HCT116 (cell line): ENCODE measurements at regions not wholly inside any gene's neighbourhood (a gene's known extent, or its start where the extent isn't known, plus 50 kb on each side); places are given as distances from the start of the nearest gene placed in this dataset.

ENCODE experiments used
- ATAC-seq: fragments of 200-7000 bp; cut with Tn5 transposase; 2 replicates; pipeline ENCODE4 v1.9.1; 2020; ENCODE audit warnings: mild to moderate bottlenecking, moderate library complexity
- BruUV-seq: library from RNA; stranded (reverse); fragments of 400-500 nt; replicated peaks from 2 replicates; lab custom pipeline; 2021; lab: Mats Ljungman, UMichigan
- CTCF ChIA-PET: fragments of 300-600 bp; sonication (Branson Sonifier 250); formaldehyde crosslinking; loops from one replicate; lab custom pipeline; 2021; ENCODE audit warnings: antibody characterized with exemption; lab: Charles Lee
- POLR2A ChIA-PET: fragments of 300-600, 350-600 bp; sonication (Branson Sonifier 250); formaldehyde crosslinking; loops from one replicate; lab custom pipeline; 2021; ENCODE audit warnings: antibody characterized with exemption; lab: Charles Lee
- RAD21 ChIA-PET, 2 experiments: fragments of 300-600 bp; sonication (Branson Sonifier 250); formaldehyde crosslinking; loops; one replicate each; lab custom pipeline; 2023; ENCODE audit warnings: low total read pairs in 2 of 2; ENCODE audit not compliant: uncharacterized antibody in 2 of 2, unreplicated experiment in 2 of 2, low non-redundant PET in 1 of 2; lab: Charles Lee
- DNase-seq: peaks from one replicate; pipeline ENCODE4 v3.0.0-alpha.2; 2010; ENCODE audit warnings: low read depth, low spot score
- H2AFZ ChIP-seq: fragments of 200-600 bp; shearing (Covaris generic), sonication (generic); 2 replicates; pipeline ENCODE4 v1.6.1; 2017; ENCODE audit warnings: low read depth, mixed run types, mixed read lengths, antibody characterized with exemption, low read length; ENCODE audit not compliant: poor library complexity, severe bottlenecking
- H3K27ac ChIP-seq: 2 replicates; pipeline ENCODE4 v1.5.1; 2012; ENCODE audit warnings: low read depth, low read length
- H3K27me3 ChIP-seq: fragments of 200-600 bp; sonication (generic); 2 replicates; pipeline ENCODE4 v1.6.1; 2016; ENCODE audit warnings: mixed run types, low read length, mixed read lengths; ENCODE audit not compliant: insufficient read depth
- H3K36me3 ChIP-seq, 2 experiments: fragments of 200-500 bp in 1 of 2; fragments of 200-600 bp in 1 of 2; sonication (Bioruptor generic) in 1 of 2; sonication (generic) in 1 of 2; 2 replicates each; pipeline versions ENCODE4 v1.5.1 to v1.6.1; 2014 to 2016; ENCODE audit warnings: low read length in 2 of 2, inconsistent platforms in 1 of 2, mixed read lengths in 1 of 2, mixed run types in 1 of 2; ENCODE audit not compliant: insufficient read depth in 2 of 2, control insufficient read depth in 1 of 2
- H3K4me1 ChIP-seq, 2 experiments: fragments of 200-600 bp in 1 of 2; sonication (generic) in 1 of 2; 2 replicates each; pipeline versions ENCODE4 v1.5.1 to v1.6.1; 2012 to 2017; ENCODE audit warnings: low read length in 2 of 2, inconsistent platforms in 1 of 2, mild to moderate bottlenecking in 1 of 2, mixed read lengths in 1 of 2, mixed run types in 1 of 2, moderate library complexity in 1 of 2; ENCODE audit not compliant: insufficient read depth in 2 of 2, control insufficient read depth in 1 of 2
- H3K4me2 ChIP-seq: fragments of 200-600 bp; sonication (generic); 2 replicates; pipeline ENCODE4 v1.6.1; 2017; ENCODE audit warnings: mixed run types, low read length, mixed read lengths
- H3K4me3 ChIP-seq, 2 experiments: fragments of 200-600 bp in 1 of 2; sonication (generic) in 1 of 2; replicated peaks in 1 of 2; 2 replicates each; pipeline ENCODE4 v1.5.1; 2011 to 2016; ENCODE audit warnings: low read length in 2 of 2, control low read depth in 1 of 2, low read depth in 1 of 2, mild to moderate bottlenecking in 1 of 2, mixed read lengths in 1 of 2, mixed run types in 1 of 2
- H3K79me2 ChIP-seq: fragments of 200-600 bp; sonication (generic); 2 replicates; pipeline ENCODE4 v1.6.1; 2017; ENCODE audit warnings: mild to moderate bottlenecking, mixed run types, low read length, moderate library complexity, mixed read lengths; ENCODE audit not compliant: insufficient read depth
- H3K9ac ChIP-seq: fragments of 200-600 bp; sonication (generic); 2 replicates; pipeline ENCODE4 v1.6.1; 2016; ENCODE audit warnings: low read length, mixed read lengths
- H3K9me2 ChIP-seq: fragments of 200-600 bp; sonication (generic), shearing (Covaris generic); 2 replicates; pipeline ENCODE4 v1.6.1; 2017; ENCODE audit warnings: mixed run types, mild to moderate bottlenecking, moderate library complexity; ENCODE audit not compliant: insufficient read depth
- H3K9me3 ChIP-seq, 2 experiments: fragments of 200-500 bp in 1 of 2; fragments of 200-600 bp in 1 of 2; sonication (Bioruptor generic) in 1 of 2; sonication (generic) in 1 of 2; 2 replicates each; pipeline ENCODE4 v1.6.1; 2014 to 2017; ENCODE audit warnings: low read length in 2 of 2, mixed read lengths in 2 of 2, inconsistent platforms in 1 of 2, low read depth in 1 of 2, mild to moderate bottlenecking in 1 of 2, mixed run types in 1 of 2, moderate library complexity in 1 of 2; ENCODE audit not compliant: control insufficient read depth in 1 of 2, insufficient read depth in 1 of 2
- H4K20me1 ChIP-seq: fragments of 200-600 bp; sonication (generic), shearing (Covaris generic); 2 replicates; pipeline ENCODE4 v1.6.1; 2017; ENCODE audit warnings: mixed run types, mild to moderate bottlenecking, moderate library complexity; ENCODE audit not compliant: insufficient read depth
- EGR1 ChIP-seq: IDR thresholded peaks from 2 replicates; pipeline ENCODE4 v1.6.1; 2012; ENCODE audit warnings: low read depth
- ELF1 ChIP-seq: IDR thresholded peaks from 2 replicates; pipeline ENCODE4 v1.6.1; 2012; ENCODE audit warnings: low read depth, borderline replicate concordance
- EZH2phosphoT487 ChIP-seq: fragments of 200-600 bp; IDR thresholded peaks from 2 replicates; pipeline ENCODE4 v1.6.1; 2018; ENCODE audit warnings: antibody characterized with exemption, borderline replicate concordance
- FOSL1 ChIP-seq: IDR thresholded peaks from 2 replicates; pipeline ENCODE4 v1.6.1; 2012; ENCODE audit warnings: low read depth
- JUND ChIP-seq: IDR thresholded peaks from 2 replicates; pipeline ENCODE4 v1.6.1; 2012
- MAX ChIP-seq: IDR thresholded peaks from 2 replicates; pipeline ENCODE4 v1.6.1; 2012
- SP1 ChIP-seq: IDR thresholded peaks from 2 replicates; pipeline ENCODE4 v1.6.1; 2012; ENCODE audit warnings: low read depth
- SRF ChIP-seq: IDR thresholded peaks from 2 replicates; pipeline ENCODE4 v1.6.1; 2012; ENCODE audit warnings: low read depth
- ZNF274 ChIP-seq: fragments of 200-500 bp; sonication (Bioruptor generic); IDR thresholded peaks from 2 replicates; pipeline ENCODE4 v1.6.1; 2014; ENCODE audit warnings: mild to moderate bottlenecking, low read depth, low read length, inconsistent platforms
- intact Hi-C: fragments of 100-400 bp; cut with micrococcal nuclease; formaldehyde crosslinking; loops from 2 replicates; pipeline ENCODE4 v1.10.0; 2022
- TF ChIP-seq, protein P1 (sequence below), 3 experiments: fragments of 200-600 bp in 1 of 3; sonication (generic) in 1 of 3; IDR thresholded peaks in 2 of 3; conservative IDR thresholded peaks in 1 of 3; 2 replicates each; pipeline ENCODE4 v1.5.1; 2012 to 2017; ENCODE audit warnings: low read depth in 2 of 3, low read length in 2 of 3, antibody characterized with exemption in 1 of 3, borderline replicate concordance in 1 of 3, control low read depth in 1 of 3, mild to moderate bottlenecking in 1 of 3, mixed read lengths in 1 of 3, mixed run types in 1 of 3, moderate library complexity in 1 of 3; ENCODE audit not compliant: insufficient read depth in 1 of 3

DNA sequence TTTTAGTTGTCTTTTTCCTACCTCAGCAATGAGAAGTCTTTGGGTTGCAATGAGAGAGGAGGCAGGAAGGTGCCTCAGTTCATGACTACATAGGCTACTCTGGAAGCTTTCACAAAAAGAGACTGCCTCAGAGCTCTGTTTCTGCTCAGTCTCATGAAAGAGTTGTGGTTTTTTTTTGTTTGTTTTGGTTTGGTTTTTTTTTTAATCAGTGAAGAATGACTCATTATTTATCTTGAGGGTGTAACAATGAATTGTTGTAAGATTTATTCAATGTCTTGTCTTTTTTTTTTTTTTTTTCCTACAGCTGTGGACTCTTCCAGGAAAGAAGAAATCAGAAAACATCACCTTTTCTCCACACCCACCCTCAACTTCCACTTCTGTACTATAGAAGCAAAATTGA is 67.5 kb upstream of the CXCL13 start:
- CTCF ChIA-PET = no interaction called here
- Histone ChIP-seq H3K4me2 (peak overlapping the region; percentile 52), H3K36me3 (no peaks in the 10 kb centered on the region), H3K9ac (no peak overlapping the region), H3K9me3 (no peaks in the 10 kb centered on the region), H3K27ac (no peak overlapping the region; the same call in 1 of the 2 replicates), H2AFZ (no peak overlapping the region), H3K9me2 (no peaks in the 10 kb centered on the region), H3K4me3 (no peak overlapping the region), H3K27me3 (peaks cover 19% of the 10 kb centered on the region; the same call in 1 of the 2 replicates), H3K4me1 (peaks cover 19 to 21% of the 10 kb centered on the region in 2 experiments), H3K79me2 (no peaks in the 10 kb centered on the region), H4K20me1 (no peaks in the 10 kb centered on the region)
- BruUV-seq = no TSS peak
- POLR2A ChIA-PET = interaction anchor here (0.8 kb wide), 1 partner anchor 521 kb away, joined by 3 read pairs; no protein-coding TSS in a partner anchor
- peak; percentile 22 for DNase-seq
- TF ChIP-seq FOSL1 (peak; percentile 60), ZNF274 (no peak), EZH2phosphoT487 (no peak), SRF (no peak), SP1 (peak; percentile 52), JUND (peak; percentile 47), MAX (no peak), EGR1 (0 out of 2 replicates have a peak, but pooled peaks have one; percentile 2), ELF1 (no peak)
- TF ChIP-seq, protein P1, sequence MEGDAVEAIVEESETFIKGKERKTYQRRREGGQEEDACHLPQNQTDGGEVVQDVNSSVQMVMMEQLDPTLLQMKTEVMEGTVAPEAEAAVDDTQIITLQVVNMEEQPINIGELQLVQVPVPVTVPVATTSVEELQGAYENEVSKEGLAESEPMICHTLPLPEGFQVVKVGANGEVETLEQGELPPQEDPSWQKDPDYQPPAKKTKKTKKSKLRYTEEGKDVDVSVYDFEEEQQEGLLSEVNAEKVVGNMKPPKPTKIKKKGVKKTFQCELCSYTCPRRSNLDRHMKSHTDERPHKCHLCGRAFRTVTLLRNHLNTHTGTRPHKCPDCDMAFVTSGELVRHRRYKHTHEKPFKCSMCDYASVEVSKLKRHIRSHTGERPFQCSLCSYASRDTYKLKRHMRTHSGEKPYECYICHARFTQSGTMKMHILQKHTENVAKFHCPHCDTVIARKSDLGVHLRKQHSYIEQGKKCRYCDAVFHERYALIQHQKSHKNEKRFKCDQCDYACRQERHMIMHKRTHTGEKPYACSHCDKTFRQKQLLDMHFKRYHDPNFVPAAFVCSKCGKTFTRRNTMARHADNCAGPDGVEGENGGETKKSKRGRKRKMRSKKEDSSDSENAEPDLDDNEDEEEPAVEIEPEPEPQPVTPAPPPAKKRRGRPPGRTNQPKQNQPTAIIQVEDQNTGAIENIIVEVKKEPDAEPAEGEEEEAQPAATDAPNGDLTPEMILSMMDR (IDR thresholded peaks at IDR 0.05 in 2 of 3, conservative IDR thresholded peaks at IDR 0.05 in 1 of 3; ENCODE audit: borderline replicate concordance in 1 of 3, insufficient read depth in 1 of 3, low read depth in 2 of 3, low read length in 2 of 3) = no peak
- RAD21 ChIA-PET = interaction anchor here in 1 of 2 experiments (0.7 kb wide), 1 partner anchor 73 kb away, joined by 3 read pairs; no protein-coding TSS in a partner anchor
- intact Hi-C loops = no loop called here
- ATAC-seq = peak; percentile 63
